GM12873 (cell line): ENCODE measurements at regions not wholly inside any gene's neighbourhood (a gene's known extent, or its start where the extent isn't known, plus 50 kb on each side); places are given as distances from the start of the nearest gene placed in this dataset.

Source experiments
- CTCF ChIP-seq: IDR thresholded peaks from 2 replicates; pipeline ENCODE4 v1.5.1; 2012; ENCODE audit warnings: low read depth, mild to moderate bottlenecking, moderate library complexity, low read length, control low read depth; ENCODE audit not compliant: insufficient read depth; ENCODE audit errors: missing control alignments

- no peak for TF ChIP-seq CTCF
Observed at GRCh38 chr17:14971054-14971453, 294.1 kb downstream of the PMP22 start.

- TF ChIP-seq CTCF, result no peak
Observed at GRCh38 chr17:14959106-14959648, 305.9 kb downstream of the PMP22 start.

GRCh38 chr17:14953405-14953804, 311.7 kb downstream of the PMP22 start:
- TF ChIP-seq CTCF, result no peak

GRCh38 chr17:14950686-14951085, 314.4 kb downstream of the PMP22 start:
- TF ChIP-seq CTCF, result no peak

GRCh38 chr17:14950216-14950615, 314.9 kb downstream of the PMP22 start:
- no peak for TF ChIP-seq CTCF

GRCh38 chr17:14947671-14948070, 317.5 kb downstream of the PMP22 start:
- no peak for TF ChIP-seq CTCF

- no peak for TF ChIP-seq CTCF
Observed at GRCh38 chr17:14946481-14946880, 318.6 kb downstream of the PMP22 start.
